Effector CD4-positive, alpha-beta T cell (primary cell): ENCODE measurements at regions not wholly inside any gene's neighbourhood (a gene's known extent, or its start where the extent isn't known, plus 50 kb on each side); places are given as distances from the start of the nearest gene placed in this dataset.
A peak's percentile ranks its signal among the peaks of the same experiment; 100 is the strongest.
"Not testable (repeated sequence)": the region's sequence is repeated elsewhere in the genome, so short reads cannot be mapped to it uniquely, and the experiment has no call there.

ENCODE experiments used
- DNase-seq: peaks from one replicate; pipeline ENCODE4 v3.0.0-alpha.2; 2020

- DNase-seq, result no peak
These were observed 200.2 kb downstream of the PHLDA1 start for GRCh38 chr12:75831402-75831801.

GRCh38 chr12:75827061-75827460 lies 204.5 kb downstream of the PHLDA1 start:
- no peak for DNase-seq

- DNase-seq, result no peak
These were observed 205.9 kb downstream of the PHLDA1 start for GRCh38 chr12:75825686-75826085.

DNA sequence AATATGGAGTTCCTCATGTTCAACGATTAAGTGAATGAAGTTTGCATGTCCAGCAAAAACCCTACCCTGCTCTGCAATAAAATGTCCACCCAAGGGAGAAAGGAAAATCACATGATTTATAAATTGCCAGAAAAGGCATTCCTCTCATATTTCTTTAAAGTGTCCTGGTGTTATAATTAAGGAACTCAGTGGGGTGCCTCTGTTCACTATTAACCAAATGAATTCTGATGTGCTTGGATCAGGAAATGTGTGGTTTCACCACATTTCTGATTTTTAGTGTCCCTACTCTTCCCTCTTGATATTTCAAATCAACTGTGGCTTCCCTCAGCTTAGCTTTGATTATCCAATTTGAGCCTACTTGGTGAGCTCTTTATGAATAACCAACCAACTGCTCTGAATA lies 208.1 kb downstream of the PHLDA1 start:
- DNase-seq, result no peak

- no peak for DNase-seq
These were observed 209.2 kb downstream of the PHLDA1 start for GRCh38 chr12:75822416-75822815.

DNA sequence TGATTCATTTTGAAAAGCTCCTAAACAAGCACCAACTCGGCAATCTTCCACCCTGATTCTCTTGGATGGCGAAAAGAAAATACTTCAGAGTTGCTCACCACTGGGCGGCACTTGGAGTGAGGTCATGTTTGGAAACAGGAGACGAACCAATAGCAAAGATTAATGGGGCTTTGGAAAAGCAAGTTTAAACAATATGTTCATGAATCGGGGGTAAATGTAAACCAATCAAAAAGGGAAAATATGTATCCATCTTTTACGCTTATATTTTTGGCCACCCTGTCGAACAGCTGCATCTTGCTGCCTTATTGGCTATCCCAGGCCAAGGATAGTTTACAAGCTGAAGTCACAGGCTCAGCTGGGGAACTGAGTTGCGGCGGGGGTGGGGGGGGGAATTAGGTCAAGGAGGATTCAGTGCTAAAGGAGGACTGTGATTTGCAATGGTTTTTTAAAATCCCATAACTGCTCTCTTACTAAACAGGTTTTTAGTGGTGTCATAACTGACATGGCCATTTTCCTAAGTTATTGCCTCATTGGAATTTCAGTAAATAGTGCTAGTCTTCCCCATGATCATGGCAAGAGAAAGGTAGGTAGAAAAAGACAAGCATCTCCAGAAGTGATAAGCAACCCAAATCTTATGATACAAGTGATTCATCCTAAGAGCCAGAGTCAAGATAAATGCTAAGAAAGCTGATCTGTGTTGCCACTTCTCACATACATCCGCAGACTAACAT lies 210.6 kb downstream of the PHLDA1 start:
- no peak for DNase-seq

DNA sequence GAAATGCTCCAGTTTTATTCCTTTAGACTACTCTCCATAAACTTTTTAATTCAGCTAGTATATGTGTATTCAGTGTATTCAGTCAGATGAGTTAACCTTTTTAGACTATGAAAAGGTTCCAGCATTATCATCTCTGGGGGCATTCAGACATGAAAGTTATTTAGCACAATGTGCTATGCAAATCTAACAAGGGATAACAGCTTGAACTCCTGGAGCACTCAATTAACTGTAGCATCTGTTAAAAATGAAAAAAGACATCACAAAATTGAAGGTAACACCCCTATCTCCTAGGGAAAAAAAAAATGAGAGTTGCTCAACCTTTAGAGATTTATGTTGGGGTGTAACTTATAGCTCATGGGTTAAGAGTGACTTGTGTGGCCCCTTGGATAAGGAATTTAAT lies 211.5 kb downstream of the PHLDA1 start:
- no peak for DNase-seq

DNA sequence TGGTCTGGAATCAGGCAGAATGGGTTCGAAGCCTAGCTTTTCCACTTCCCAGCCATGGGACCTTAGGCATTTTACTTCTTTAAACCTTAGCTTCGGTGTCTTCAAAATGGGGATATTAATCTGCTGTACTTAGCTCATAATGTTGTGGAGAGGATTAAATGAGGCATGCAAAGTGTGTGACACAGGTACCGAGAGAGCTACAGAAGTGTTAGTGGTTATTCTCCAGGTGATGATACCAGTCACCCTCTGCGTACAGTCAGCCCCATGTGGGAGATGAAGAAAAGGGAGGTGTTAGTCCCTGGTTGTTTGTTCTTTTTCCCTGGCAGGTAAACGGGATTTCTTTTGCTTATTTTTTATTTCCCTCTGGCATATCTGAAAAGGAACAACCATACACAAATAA lies 212.1 kb downstream of the PHLDA1 start:
- DNase-seq, result no peak

DNA sequence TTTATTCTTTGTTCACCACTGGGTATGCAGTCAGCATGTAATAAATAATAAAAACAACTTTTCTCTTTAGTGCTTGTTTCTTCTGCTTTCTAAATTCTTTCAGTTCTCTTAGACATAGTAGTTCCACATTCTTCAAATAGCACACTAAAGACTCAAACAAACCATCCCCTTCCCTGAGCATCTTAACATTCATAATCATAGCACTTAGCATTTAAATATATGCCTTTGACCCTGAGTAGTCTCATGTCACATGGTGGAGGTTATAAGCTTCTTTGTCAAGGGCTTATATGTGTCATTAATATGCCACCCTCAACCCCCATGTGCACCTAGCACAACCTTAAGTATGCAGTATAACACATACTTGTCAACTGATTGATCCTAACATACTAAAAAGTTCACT lies 212.7 kb downstream of the PHLDA1 start:
- DNase-seq, result no peak

DNA sequence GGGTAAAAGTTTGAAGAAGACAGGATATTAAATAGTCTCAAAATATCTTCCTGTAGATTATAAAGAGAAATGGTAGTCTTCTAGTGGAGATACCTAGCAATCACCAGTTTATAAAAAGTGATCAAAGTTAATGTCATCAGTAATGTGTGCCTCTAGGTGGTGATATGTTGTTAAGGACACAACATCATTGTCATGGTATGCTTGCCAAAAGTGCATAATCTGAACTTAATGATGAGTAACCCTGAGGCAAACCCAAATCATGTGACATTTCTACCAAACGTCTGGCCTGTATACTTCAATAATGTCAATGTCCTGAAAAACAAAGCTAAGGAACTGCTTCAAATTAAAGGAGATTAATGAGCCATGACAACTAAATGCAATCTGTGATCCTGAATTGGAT lies 214.7 kb downstream of the PHLDA1 start:
- no peak for DNase-seq

DNA sequence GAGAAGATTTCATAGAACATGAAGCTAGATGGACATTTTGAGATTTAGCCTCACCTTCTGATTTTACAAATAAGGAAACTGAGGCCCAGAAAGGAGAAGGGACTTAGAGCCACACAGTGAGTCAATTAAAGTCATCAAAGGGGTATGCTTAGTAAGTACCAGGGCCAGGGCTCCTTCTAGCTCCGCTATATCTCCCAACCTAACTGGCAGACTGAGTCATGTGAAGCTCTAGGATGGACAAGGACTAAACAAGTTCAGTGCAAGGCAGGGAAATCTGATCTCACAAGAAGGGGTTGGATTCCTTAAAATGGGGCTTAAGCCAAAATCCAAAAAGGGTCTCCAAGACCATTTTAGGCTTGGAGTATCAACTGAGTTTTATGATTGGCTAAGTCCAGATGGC lies 215.8 kb downstream of the PHLDA1 start:
- no peak for DNase-seq

GRCh38 chr12:75814851-75815754 lies 216.5 kb downstream of the PHLDA1 start:
- peak; percentile 8 for DNase-seq

- DNase-seq, result no peak
These were observed 218.5 kb downstream of the PHLDA1 start for GRCh38 chr12:75813072-75813471.

- no peak for DNase-seq
These were observed 219.1 kb downstream of the PHLDA1 start for GRCh38 chr12:75812271-75813018.

GRCh38 chr12:75809746-75810145 lies 221.8 kb downstream of the PHLDA1 start:
- no peak for DNase-seq

DNA sequence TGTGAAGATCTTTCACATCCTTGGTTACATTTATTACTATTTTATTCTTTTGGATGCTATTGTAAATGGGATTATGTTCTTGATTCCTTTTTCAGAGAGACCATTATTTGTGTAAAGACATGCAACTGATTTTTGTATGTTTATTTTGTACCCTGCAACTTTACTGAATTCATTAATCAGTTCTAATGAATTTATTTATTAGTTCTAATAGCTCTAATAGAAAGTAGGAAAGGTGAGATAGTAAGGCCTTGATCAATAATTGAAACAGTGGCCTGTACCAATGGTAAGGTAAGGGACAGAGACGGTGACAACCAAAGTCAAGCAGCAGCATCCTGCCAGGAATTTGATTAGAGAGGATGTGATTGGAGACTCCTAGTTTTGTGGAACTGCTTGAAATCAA lies 224.1 kb downstream of the PHLDA1 start:
- no peak for DNase-seq

DNA sequence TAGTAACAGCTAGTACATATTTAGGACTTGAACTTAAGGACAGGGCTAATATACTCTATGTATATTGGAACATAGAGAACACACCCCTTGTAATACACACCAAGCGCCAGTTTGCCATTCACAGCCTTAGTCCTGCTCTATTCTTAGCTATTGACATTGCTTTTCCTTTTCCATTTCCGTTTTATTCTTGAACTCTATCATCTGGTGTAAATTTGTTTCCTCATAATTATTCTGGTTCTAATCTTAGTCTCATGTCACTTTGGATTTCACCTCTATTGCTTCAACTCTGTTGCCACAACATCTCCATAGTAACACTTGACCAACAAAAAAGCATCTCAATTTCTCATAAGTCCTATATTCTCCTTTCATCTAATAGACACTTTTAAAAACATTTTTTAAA lies 225.7 kb downstream of the PHLDA1 start:
- DNase-seq, result no peak

GRCh38 chr12:75805320-75805719 lies 226.3 kb downstream of the PHLDA1 start:
- DNase-seq, result no peak

DNA sequence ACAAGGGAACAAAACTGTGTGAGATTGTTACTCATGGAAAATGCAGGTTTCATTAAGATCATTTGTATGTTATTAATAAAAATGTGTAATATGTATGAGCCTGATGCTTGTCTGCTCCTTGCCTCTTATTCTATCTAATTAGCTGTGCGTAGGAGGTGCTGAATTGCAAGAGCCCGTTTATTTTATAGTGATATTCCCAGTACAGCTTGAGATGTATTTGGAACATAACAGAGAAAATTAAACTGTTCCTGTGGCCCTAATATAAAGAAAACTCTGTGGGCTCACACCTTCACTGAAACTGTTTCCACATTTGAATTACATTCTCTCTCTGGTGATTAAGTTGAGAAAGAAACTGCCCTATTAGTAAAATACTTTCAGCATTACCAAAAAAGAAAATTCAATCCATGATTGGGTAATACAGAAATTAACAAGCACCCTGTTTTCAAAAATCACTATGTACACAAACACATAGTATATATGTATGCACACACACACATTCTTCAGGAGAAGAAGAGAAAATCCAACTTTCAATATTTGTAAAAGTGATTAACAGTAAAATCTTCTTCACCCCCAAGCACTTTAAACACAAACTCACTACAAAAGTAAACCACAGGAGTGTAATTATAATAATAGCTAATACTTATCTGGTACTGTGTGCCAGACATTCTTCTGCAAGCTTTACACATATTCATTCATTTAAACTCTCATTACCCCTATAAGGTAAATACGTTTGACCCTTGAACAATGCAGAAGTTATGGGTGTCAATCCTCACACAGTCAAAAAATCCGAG lies 233.2 kb downstream of the PHLDA1 start:
- DNase-seq, result no peak

DNA sequence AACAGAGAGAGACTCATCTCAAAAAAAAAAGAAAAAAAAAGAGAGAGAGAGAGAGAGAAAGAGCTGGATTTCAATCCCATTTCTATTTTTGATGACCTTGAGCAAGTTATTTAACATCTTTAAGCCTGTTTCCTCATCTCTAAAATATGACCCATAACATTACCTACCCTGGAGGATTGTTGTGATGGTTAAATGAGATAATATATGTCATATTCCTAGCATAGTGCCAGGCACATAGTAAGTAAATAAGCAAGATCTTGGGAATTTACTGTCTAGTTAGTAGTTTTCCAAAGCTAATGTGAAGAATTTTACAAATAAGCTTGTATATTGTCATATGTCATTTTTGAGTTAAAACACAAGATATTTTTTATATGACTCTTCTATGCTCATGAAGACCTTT lies 236.5 kb downstream of the PHLDA1 start:
- DNase-seq, result no peak

DNA sequence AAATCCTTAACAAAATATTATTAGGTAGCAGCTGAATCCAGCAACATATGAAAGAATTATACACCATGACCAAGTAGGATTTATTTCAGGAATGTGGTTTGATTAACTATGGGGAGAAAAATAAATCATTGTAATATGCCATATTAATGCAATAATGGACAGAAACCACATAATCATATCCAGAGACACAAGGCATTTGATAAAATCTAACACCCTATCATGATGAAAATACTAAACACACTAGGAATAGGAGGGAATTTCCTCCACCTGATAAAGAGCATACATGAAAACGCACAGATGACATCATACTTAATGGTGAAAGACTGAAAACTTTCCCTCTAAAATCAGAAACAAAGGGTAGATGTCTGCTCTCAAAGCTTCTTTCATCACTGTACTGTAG lies 238.9 kb downstream of the PHLDA1 start:
- no peak for DNase-seq

- DNase-seq, result no peak
These were observed 241.4 kb downstream of the PHLDA1 start for GRCh38 chr12:75790219-75790618.

DNA sequence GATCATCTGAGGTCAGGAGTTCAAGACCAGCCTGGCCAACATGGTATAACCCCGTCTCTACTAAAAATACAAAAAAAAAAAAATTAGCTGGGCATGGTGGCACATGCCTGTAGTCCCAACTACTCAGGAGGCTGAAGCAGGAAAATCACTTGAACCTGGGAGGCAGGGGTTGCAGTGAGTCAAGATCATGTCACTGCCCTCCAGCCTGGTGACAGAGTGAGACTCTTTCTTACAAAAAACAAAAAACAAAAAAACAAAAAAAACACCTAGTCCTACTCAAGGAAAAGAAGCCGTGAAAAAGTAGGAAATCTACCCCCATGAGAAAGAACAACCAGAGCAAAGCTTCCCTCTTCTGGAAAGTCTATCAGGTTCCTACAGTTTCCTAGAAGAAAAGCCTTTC lies 244.4 kb downstream of the PHLDA1 start:
- DNase-seq, result not testable (repeated sequence)
